ENCODE measurements at regions not wholly inside any gene's neighbourhood (a gene's known extent, or its start where the extent isn't known, plus 50 kb on each side); places are given as distances from the start of the nearest gene placed in this dataset.

DNA sequence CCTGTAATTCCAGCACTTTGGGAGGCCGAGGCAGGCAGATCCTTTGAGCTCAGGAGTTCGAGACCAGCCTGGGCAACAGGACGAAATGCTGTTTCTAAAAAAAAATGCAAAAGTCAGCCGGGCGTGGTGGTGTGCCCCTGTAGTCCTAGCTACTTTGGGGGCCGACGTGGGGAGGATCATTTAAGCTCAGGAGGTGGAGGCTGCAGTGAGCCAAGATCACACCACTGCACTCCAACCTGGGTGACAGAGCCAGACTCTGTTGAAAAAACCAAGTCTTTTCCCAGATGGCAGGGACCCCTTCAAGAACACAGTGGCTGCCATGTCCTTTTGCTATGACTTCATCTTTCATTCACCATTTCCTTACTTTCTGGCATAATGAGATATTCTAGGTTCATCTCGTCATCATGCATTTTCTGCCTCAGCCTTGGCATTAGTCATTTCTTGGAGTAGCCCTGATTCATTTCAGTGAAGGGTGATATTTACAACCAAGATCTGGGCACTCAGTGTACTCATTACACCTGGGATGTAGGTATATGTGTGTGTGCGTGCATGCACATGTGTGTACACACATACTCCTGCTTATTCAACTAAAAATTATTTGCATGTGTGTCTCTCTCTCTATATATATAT is 61.4 kb upstream of the TOX2 start:
- no peak for DNase-seq (ENCODE audit: low read depth, low spot score)
- Histone ChIP-seq H3K9ac (ENCODE audit: insufficient read length) (no peak overlapping the region), H3K36me3 (ENCODE audit: insufficient read depth, low read length) (no peaks in the 10 kb centered on the region), H3K4me3 (no peak overlapping the region), H3K9me3 (ENCODE audit: low read depth, low read length) (no peaks in the 10 kb centered on the region), H3K27ac (no peak overlapping the region)
- TF ChIP-seq EZH2 (IDR thresholded peaks at IDR 0.05) (no peak), POLR2AphosphoS5 (IDR thresholded peaks at IDR 0.05; ENCODE audit: borderline replicate concordance, low read depth, low read length) (no peak), FOXP2 (optimal IDR thresholded peaks at IDR 0.05; ENCODE audit: control extremely low read depth, extremely low read length, insufficient read depth) (no peak)

- H3K4me3 ChIP-seq, result no peak overlapping the region
- no peak overlapping the region for H3K9ac ChIP-seq (ENCODE audit: insufficient read length)
- no peak for DNase-seq (ENCODE audit: low read depth, low spot score)
- H3K9me3 ChIP-seq (ENCODE audit: low read depth, low read length), result no peaks in the 10 kb centered on the region
- H3K27ac ChIP-seq, result no peak overlapping the region
- no peaks in the 10 kb centered on the region for H3K36me3 ChIP-seq (ENCODE audit: insufficient read depth, low read length)
- no peak for TF ChIP-seq FOXP2 (optimal IDR thresholded peaks at IDR 0.05; ENCODE audit: control extremely low read depth, extremely low read length, insufficient read depth)
Observed at GRCh38 chr20:43849496-43850186, 65.0 kb upstream of the TOX2 start.

DNA sequence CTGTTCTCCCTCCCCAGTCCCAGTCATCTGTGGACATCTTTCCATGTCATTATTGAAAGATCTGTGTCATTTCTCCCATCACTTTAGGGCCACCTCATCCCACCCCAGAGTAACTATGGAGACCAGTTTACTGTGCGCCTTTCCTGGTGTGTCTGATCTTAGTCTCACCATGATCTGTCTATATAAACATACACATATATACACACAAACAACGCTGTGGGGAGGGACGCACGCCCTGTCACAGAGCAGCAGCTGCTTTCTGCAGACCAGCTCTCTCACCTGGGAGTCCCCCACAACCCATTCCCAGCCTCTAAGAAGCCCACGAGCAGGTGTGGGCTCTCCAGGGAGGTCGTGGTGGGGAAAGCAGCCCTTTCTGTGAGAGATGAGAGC is 68.1 kb upstream of the TOX2 start:
- no peak for DNase-seq (ENCODE audit: low read depth, low spot score)
- Histone ChIP-seq H3K9ac (ENCODE audit: insufficient read length) (no peak overlapping the region), H3K27ac (no peak overlapping the region), H3K4me3 (no peak overlapping the region), H3K9me3 (ENCODE audit: low read depth, low read length) (no peaks in the 10 kb centered on the region), H3K36me3 (ENCODE audit: insufficient read depth, low read length) (no peaks in the 10 kb centered on the region)
- TF ChIP-seq EZH2 (IDR thresholded peaks at IDR 0.05), result no peak
- no peak for TF ChIP-seq POLR2AphosphoS5 (IDR thresholded peaks at IDR 0.05; ENCODE audit: borderline replicate concordance, low read depth, low read length)
- TF ChIP-seq FOXP2 (optimal IDR thresholded peaks at IDR 0.05; ENCODE audit: control extremely low read depth, extremely low read length, insufficient read depth), result no peak

DNA sequence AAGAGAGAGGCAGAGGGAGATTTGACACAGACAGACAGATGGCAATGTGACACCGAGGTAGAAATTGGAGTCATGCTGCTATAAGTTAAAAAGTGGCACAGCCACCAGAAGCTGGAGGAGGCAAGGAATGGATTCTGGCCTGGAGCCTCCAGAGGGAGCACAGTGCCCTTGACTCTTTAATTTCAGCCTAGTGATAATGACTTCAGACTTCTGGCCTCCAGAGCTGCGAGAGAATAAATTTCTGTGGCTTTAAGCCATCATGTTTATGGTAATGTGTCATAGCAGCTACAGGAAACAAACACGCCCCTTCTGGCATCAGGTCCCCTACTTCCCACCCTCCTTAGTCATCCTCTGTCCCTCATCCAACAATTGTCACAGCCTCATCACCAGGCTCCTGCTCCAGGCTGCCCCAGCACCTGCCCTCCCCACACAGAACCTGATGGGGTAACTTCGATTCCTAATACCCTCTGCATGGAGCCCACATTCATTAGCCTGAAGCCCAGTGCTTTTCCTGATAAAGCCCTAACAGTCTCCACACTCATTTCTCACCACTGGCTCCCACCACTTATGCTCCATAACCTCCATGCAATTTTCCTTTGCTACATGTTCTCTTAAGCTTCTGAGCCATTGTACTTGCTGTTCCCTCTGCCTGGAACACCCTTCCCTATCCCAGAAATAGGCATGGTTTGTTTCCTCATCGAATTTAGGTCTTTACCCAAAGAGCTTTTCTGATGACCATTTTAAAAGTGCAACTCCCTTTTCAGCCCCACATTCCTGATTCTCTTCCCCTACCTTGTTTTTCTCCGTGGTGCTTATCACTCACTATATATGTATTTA is 69.7 kb upstream of the TOX2 start:
- no peak overlapping the region for H3K4me3 ChIP-seq

DNA sequence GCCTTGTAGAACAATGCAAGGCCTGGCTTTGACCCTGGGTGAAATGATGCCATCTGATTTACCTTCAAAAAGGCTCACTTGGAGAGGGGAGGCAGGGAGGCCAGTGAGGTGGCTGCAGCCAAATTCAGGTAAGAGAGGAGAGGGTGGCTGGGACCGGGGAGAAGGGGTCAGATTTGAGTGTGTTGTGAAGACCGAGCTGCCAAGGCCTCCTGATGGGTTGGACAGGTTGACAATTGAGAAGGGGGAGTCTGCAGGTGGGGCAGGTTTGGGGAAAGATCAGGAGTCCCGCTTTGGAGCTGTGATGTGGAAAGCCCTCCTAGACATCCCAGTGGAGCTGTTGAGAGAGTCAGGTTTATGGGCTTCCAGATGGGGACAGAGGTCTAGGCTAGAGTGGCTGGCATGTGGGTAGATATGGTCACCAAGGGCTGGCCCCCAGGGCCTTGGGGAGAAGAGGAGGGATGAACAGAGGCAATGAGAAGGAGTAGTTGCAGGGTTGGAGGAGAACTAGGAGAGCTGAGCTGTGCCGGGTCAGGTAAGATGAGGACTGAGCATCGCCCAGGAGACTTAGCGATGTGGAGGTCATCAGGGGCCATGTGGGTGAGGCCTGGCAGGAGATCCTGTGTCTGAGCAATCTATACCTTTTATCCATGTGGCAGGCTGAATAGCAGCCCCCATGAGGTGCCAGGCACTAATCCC is 70.5 kb upstream of the TOX2 start:
- H3K27ac ChIP-seq, result no peak overlapping the region
- H3K36me3 ChIP-seq (ENCODE audit: insufficient read depth, low read length), result no peaks in the 10 kb centered on the region
- no peaks in the 10 kb centered on the region for H3K9me3 ChIP-seq (ENCODE audit: low read depth, low read length)
- no peak overlapping the region for H3K4me3 ChIP-seq
- no peak for TF ChIP-seq FOXP2 (optimal IDR thresholded peaks at IDR 0.05; ENCODE audit: control extremely low read depth, extremely low read length, insufficient read depth)
- no peak for TF ChIP-seq POLR2AphosphoS5 (IDR thresholded peaks at IDR 0.05; ENCODE audit: borderline replicate concordance, low read depth, low read length)
- no peak for TF ChIP-seq EZH2 (IDR thresholded peaks at IDR 0.05)
- DNase-seq (ENCODE audit: low read depth, low spot score), result no peak
- H3K9ac ChIP-seq (ENCODE audit: insufficient read length), result no peak overlapping the region

More for the DNA sequence above, 69.7 kb upstream of the TOX2 start:
- Histone ChIP-seq H3K27ac (no peak overlapping the region), H3K9ac (ENCODE audit: insufficient read length) (no peak overlapping the region), H3K36me3 (ENCODE audit: insufficient read depth, low read length) (no peaks in the 10 kb centered on the region), H3K9me3 (ENCODE audit: low read depth, low read length) (no peaks in the 10 kb centered on the region)
- DNase-seq (ENCODE audit: low read depth, low spot score), result no peak
- TF ChIP-seq POLR2AphosphoS5 (IDR thresholded peaks at IDR 0.05; ENCODE audit: borderline replicate concordance, low read depth, low read length), result no peak
- TF ChIP-seq FOXP2 (optimal IDR thresholded peaks at IDR 0.05; ENCODE audit: control extremely low read depth, extremely low read length, insufficient read depth), result no peak
- TF ChIP-seq EZH2 (IDR thresholded peaks at IDR 0.05), result no peak

GRCh38 chr20:43843096-43843964 is 71.3 kb upstream of the TOX2 start:
- Histone ChIP-seq H3K27ac (no peak overlapping the region), H3K4me3 (no peak overlapping the region), H3K9ac (ENCODE audit: insufficient read length) (no peak overlapping the region), H3K9me3 (ENCODE audit: low read depth, low read length) (no peaks in the 10 kb centered on the region), H3K36me3 (ENCODE audit: insufficient read depth, low read length) (no peaks in the 10 kb centered on the region)
- no peak for TF ChIP-seq FOXP2 (optimal IDR thresholded peaks at IDR 0.05; ENCODE audit: control extremely low read depth, extremely low read length, insufficient read depth)
- TF ChIP-seq EZH2 (IDR thresholded peaks at IDR 0.05), result no peak
- no peak for TF ChIP-seq POLR2AphosphoS5 (IDR thresholded peaks at IDR 0.05; ENCODE audit: borderline replicate concordance, low read depth, low read length)
- DNase-seq (ENCODE audit: low read depth, low spot score), result no peak

DNA sequence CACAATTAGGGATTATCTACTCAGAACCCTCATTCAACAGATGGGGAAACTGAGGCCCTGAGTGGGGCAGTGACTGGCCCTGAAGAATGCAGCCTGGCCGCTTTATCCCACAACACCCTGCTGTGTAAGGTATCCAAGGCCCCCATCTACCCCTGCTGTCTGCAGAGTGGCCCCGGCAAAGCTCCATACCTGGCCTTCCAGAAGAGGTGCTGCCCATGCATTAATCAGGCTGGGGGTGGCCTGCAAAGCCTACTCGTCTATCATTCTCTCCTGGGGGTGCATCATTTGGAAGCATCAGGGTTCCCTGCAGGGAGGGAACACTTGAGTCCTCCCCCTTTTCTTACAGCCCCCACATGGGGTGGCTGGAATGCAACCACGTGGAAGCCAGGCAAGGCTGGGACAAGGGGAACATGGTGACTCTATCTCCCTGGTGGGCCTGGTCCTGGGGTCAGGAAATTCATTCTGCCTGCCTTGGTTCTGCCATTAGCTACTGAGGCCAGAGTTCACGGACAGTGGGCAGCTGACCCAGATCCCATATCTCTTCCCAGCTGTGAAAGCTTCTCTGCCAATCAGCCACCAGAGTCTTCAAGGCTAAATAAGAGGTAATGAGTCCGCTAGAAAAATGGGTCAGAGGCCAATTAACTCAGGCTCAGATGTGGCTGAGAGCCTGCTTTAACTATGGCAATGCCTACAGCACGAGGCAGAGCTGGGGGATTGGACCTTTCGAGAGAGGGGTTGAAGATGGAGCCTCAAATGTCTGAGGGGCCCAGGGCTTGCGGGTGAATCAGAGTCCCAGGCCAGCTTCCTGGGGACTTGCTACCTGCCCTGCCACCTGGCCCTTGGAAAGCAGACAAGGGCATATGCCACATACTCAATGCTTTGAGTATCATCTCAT is 72.3 kb upstream of the TOX2 start:
- no peaks in the 10 kb centered on the region for H3K36me3 ChIP-seq (ENCODE audit: insufficient read depth, low read length)
- TF ChIP-seq EZH2 (IDR thresholded peaks at IDR 0.05) (no peak), POLR2AphosphoS5 (IDR thresholded peaks at IDR 0.05; ENCODE audit: borderline replicate concordance, low read depth, low read length) (no peak)
- no peak overlapping the region for H3K27ac ChIP-seq
- no peak overlapping the region for H3K4me3 ChIP-seq
- H3K9me3 ChIP-seq (ENCODE audit: low read depth, low read length), result no peaks in the 10 kb centered on the region
- H3K9ac ChIP-seq (ENCODE audit: insufficient read length), result no peak overlapping the region
- DNase-seq (ENCODE audit: low read depth, low spot score), result no peak

Measured in SK-N-MC (cell line).